ENCODE measurements at regions not wholly inside any gene's neighbourhood (a gene's known extent, or its start where the extent isn't known, plus 50 kb on each side); places are given as distances from the start of the nearest gene placed in this dataset.
A peak's percentile ranks its signal among the peaks of the same experiment; 100 is the strongest.

DNA sequence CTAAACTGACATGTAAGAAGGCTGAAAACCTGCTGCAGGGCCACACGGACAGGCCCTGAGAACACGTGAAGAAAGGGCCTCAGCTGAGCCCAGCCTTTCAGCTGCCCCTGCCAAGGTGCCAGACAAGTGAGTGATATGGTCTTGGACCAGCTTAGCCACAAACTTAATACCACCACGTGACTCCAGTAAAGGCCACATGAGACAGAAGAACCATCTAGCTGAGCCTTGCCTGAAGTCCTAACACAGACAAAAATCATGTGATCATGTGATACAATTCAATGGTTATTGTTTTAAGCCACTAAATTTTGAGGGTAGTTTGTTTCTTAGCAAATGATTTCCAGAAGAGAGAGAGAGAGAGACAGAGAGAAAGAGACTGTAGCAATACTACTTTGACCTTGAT is 66.9 kb upstream of the ARHGAP20 start:
- DNase-seq, result no peak
- no peaks in the 10 kb centered on the region for H3K36me3 ChIP-seq (ENCODE audit: low read depth, missing control alignments)
- no peaks in the 10 kb centered on the region for H3K4me1 ChIP-seq
- no peaks in the 10 kb centered on the region for H3K9me3 ChIP-seq
- no peak for TF ChIP-seq POLR2A (IDR thresholded peaks at IDR 0.05)
- TF ChIP-seq, protein P1, sequence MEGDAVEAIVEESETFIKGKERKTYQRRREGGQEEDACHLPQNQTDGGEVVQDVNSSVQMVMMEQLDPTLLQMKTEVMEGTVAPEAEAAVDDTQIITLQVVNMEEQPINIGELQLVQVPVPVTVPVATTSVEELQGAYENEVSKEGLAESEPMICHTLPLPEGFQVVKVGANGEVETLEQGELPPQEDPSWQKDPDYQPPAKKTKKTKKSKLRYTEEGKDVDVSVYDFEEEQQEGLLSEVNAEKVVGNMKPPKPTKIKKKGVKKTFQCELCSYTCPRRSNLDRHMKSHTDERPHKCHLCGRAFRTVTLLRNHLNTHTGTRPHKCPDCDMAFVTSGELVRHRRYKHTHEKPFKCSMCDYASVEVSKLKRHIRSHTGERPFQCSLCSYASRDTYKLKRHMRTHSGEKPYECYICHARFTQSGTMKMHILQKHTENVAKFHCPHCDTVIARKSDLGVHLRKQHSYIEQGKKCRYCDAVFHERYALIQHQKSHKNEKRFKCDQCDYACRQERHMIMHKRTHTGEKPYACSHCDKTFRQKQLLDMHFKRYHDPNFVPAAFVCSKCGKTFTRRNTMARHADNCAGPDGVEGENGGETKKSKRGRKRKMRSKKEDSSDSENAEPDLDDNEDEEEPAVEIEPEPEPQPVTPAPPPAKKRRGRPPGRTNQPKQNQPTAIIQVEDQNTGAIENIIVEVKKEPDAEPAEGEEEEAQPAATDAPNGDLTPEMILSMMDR (IDR thresholded peaks at IDR 0.05), result no peak
- intact Hi-C loops (cut with DNase I; ENCODE audit: low total_unique reads), result no loop called here
- H3K27ac ChIP-seq, result no peak overlapping the region
- no peak overlapping the region for H3K4me3 ChIP-seq
- no peaks in the 10 kb centered on the region for H3K27me3 ChIP-seq
- WGBS, 2 donors, result 95 to 98% methylated on average over 3 of the region's 3 CpGs

DNA sequence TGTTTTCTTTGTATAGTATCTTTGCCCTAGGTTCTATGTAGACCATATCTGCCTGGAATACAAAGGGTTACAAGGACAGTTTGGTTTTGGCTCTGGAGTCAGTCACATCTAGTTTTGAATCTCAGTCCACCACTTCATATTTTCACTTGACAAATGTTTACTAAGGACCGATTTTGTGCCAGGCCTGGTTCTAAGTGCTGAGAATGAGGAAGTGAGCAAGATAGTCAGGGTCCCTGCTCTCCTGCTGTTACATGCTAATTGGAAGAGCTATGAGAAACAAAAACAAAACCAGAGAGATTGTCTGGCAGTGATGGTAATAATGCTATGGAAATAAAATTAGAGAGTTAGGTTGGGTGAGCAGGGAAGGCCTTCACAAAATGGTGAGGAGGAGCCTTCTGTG is 66.1 kb upstream of the ARHGAP20 start:
- no peak for TF ChIP-seq POLR2A (IDR thresholded peaks at IDR 0.05)
- TF ChIP-seq, protein P1 (IDR thresholded peaks at IDR 0.05), result no peak
- H3K27me3 ChIP-seq, result no peaks in the 10 kb centered on the region
- no peaks in the 10 kb centered on the region for H3K4me1 ChIP-seq
- H3K27ac ChIP-seq, result peak overlapping the region; percentile 4 to 78
- no peaks in the 10 kb centered on the region for H3K36me3 ChIP-seq (ENCODE audit: low read depth, missing control alignments)
- intact Hi-C loops (cut with DNase I; ENCODE audit: low total_unique reads), result no loop called here
- no peak overlapping the region for H3K4me3 ChIP-seq
- DNase-seq, result no peak
- WGBS, 2 donors, result 45 to 46% methylated on average over 1 of the region's 1 CpG
- H3K9me3 ChIP-seq, result no peaks in the 10 kb centered on the region

DNA sequence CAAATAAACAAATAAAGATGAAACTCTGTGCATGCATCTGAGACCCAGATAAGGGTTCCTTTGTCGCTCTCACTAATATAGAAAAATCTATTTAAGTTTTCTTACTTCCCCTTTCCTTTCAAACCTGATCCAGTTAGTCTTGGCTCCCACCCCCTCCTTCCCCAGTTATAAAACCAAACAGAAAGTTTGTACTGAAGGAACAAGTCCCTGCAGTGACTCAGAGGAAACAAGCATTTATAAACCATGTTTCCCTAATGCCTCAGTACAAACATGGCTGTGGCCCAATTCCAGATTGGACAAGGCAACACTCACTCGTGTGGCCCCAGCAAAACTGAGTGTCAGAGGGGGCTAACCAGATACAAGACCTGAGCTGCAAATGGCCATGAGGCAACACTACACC is 65.5 kb upstream of the ARHGAP20 start:
- H3K27ac ChIP-seq, result peak overlapping the region; percentile 4 to 78
- no peaks in the 10 kb centered on the region for H3K27me3 ChIP-seq
- H3K9me3 ChIP-seq, result no peaks in the 10 kb centered on the region
- DNase-seq, result peak; percentile 26
- H3K4me3 ChIP-seq, result no peak overlapping the region
- intact Hi-C loops (cut with DNase I; ENCODE audit: low total_unique reads), result no loop called here
- 47 to 55% methylated on average over 2 of the region's 2 CpGs for WGBS, 2 donors
- no peaks in the 10 kb centered on the region for H3K36me3 ChIP-seq (ENCODE audit: low read depth, missing control alignments)
- no peaks in the 10 kb centered on the region for H3K4me1 ChIP-seq
- TF ChIP-seq POLR2A (IDR thresholded peaks at IDR 0.05), result no peak
- TF ChIP-seq, protein P1 (IDR thresholded peaks at IDR 0.05), result no peak

DNA sequence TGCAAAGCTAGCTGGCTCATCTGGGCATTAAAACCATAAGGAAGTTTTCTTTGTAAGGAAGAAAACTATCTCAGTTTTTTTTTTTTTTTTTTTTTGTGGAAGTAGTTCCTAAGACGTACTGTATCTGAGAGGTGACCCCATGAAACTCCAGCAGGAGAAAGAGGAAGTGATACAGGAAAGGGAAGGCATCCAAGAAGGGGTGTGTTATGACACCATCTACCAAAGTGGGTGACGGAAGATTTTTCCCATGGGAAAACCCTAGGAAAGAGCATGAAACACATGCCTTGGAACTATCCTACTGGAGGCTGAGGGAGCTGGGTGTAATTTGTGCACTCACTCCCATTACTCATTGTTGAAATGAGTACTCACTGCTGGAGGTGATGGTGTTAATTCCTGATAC is 63.8 kb upstream of the ARHGAP20 start:
- no peaks in the 10 kb centered on the region for H3K9me3 ChIP-seq
- no peaks in the 10 kb centered on the region for H3K4me1 ChIP-seq
- intact Hi-C loops (cut with DNase I; ENCODE audit: low total_unique reads), result no loop called here
- WGBS, 2 donors, result 66 to 82% methylated on average over 2 of the region's 2 CpGs
- no peak for TF ChIP-seq POLR2A (IDR thresholded peaks at IDR 0.05)
- TF ChIP-seq, protein P1 (IDR thresholded peaks at IDR 0.05), result no peak
- H3K36me3 ChIP-seq (ENCODE audit: low read depth, missing control alignments), result no peaks in the 10 kb centered on the region
- H3K27ac ChIP-seq, result no peak overlapping the region
- H3K27me3 ChIP-seq, result no peaks in the 10 kb centered on the region
- DNase-seq, result no peak
- no peak overlapping the region for H3K4me3 ChIP-seq

DNA sequence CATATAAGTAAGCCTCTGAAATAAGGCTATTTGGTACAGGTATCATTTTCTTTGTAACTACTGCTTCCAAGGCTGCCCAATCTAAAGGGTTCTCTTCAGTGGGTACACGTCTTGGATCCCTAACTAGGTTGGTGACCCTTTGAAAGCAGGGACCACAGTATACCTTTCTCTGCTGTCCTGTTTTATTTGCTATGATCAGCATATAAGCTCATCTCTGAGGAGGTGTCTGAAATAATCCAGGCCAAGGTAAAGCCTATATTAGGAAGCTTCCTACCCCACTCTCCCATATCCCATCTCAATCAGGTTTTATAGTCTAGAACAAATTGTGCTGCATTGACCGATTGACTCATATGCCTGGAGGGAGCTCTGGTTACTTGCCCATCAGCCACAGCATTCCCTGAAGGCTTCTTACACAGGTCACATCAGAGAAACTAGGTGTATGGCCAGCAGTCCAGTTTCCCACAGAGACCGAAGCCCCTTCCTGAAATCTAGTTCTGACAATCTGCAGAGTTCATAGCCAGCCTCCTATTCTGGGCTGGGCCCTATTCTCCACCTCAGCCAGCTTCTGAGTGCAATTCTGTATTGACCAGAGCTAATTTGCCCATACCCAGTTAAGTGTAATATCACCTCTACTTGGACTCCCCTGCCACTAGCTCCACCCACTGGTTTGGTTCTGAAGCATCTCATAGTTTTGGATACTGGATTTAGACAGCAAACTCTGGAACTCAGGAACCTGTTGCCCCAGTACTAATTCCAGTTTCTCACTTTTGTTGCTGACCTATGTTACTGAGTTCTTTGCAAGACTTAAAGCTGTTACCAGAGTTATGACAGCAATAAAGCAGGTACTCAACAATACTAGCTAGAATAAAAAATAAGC is 62.1 kb upstream of the ARHGAP20 start:
- Histone ChIP-seq H3K27ac (no peak overlapping the region), H3K27me3 (no peaks in the 10 kb centered on the region), H3K36me3 (ENCODE audit: low read depth, missing control alignments) (no peaks in the 10 kb centered on the region), H3K4me1 (no peaks in the 10 kb centered on the region), H3K9me3 (no peaks in the 10 kb centered on the region), H3K4me3 (no peak overlapping the region)
- 87 to 95% methylated on average over 3 of the region's 3 CpGs for WGBS, 2 donors
- TF ChIP-seq, protein P1 (IDR thresholded peaks at IDR 0.05), result no peak
- TF ChIP-seq POLR2A (IDR thresholded peaks at IDR 0.05), result no peak
- DNase-seq, result no peak
- intact Hi-C loops (cut with DNase I; ENCODE audit: low total_unique reads), result no loop called here

Data from testis (tissue), 2 donors.